NCI-H2081 (cell line): ENCODE measurements at regions not wholly inside any gene's neighbourhood (a gene's known extent, or its start where the extent isn't known, plus 50 kb on each side); places are given as distances from the start of the nearest gene placed in this dataset.
"Not testable (repeated sequence)": the region's sequence is repeated elsewhere in the genome, so short reads cannot be mapped to it uniquely, and the experiment has no call there.

Experiments used
- DNase-seq, 2 experiments: peaks; one replicate each; lab custom pipeline; 2025; lab: John Stamatoyannopoulos, UW

DNA sequence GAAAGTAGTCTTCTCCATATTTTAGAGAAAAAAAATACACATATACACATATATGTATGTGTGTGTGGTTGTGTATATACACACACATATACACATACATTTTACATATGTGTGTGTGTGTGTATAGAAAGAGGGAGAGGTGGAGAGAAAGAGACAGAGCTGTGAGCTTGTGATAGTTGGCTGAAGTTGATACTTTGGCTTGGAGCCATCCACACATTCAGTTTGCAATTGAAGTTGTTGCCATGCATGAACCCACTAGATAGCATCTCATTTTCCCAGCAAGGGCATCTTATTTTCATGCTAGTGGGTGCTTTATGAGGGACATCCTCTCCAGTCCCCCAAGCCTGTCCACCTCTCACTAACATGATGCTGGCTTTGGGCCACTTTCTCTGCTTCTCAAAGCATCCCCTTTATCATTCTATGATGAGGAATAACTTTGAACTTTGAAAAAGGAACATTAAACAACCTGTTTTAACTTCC, 228.6 kb downstream of the ZNF621 start:
- no peak for DNase-seq

DNA sequence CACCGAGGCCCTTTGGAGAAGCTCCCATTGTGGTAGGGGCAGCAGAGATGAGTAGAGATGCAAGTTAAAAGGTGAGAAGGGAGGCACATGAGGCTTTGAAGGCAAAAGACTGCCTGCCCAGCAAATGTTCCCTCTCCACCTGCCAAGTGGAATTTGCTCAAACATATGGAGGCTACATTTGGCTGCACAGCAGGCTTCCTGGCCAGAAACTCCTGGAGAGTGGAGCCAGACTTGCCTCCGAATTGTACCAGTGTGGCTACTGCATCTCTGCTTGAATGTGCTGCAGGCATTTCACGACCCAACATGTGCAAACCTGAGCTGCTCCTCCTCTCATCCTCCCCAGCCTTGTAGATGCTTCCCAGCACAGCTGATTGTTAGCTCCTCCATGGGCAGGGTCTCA, 229.2 kb downstream of the ZNF621 start:
- no peak for DNase-seq

DNA sequence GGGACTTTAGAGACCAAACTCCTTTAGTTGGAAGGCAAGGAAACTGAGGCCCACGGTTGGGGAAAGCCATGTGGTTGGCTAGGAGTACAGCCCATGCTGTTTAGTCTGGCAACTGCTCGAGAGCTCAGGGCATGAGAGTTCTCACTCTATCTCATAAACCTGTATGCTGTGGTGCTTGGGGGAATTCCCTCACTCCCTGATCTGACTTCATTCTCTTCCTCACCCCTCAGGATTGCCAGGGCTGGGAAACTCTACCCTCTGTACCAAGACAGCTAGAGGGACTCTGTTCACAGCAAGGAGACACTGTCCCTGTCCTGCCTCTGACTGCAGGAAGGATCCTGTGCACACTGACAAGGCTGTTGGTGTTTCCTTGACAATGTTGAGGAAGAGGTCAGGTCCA, 230.2 kb downstream of the ZNF621 start:
- no peak for DNase-seq

DNA sequence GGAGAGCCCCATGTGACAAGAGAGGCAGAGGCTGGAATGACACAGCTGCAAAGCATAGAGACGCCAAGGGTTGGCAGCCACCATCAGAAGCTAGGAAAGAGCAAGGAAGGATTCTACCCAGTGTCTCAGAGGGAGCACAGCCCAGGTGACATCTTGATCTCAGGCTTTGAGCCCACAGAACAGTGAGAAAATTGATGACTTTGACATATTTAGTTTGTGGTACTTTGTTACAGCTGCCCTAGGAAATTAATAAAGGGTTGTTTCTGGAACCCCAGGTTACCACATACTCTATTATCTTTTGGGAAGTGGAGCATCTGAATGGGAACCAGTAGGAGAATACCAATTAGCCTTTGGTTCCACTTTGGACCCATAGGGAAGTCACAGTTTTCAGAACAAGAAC, 231.7 kb downstream of the ZNF621 start:
- DNase-seq = no peak

DNA sequence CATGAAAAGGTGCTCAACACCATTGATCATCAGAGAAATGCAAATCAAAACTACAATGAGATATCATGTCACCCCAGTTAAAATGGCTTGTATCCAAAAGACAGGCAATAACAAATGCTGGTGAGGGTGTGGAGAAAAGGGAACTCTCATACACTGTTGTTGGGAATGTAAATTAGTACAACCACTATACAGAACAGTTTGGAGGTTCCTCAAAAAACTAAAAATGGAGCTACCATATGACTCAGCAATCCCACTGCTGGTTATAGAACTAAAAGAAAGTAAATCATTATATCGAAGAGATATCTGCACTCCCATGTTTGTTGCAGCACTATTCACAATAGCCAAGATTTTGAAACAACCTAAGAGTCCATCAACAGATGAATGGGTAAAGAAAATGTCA, 238.0 kb downstream of the ZNF621 start:
- DNase-seq = not testable (repeated sequence)

DNA sequence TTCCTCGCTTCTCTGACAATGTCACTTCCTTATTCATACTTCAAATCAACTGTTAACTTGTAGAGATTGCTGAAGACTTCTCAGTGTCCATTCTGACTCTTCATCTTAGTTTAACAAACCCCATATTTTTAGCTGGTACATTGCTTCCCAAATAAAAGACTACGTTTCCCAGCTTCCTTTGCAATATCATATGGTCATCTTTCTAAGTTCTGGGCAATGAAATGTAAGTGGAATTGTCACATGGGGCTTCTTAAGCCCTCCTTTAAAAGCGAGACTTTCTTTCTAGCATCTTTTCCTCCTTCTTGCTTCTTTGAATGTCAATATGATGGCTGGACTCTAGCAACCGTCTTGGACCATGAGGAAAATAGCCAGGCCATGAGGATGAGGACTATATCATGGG, 239.0 kb downstream of the ZNF621 start:
- no peak for DNase-seq

DNA sequence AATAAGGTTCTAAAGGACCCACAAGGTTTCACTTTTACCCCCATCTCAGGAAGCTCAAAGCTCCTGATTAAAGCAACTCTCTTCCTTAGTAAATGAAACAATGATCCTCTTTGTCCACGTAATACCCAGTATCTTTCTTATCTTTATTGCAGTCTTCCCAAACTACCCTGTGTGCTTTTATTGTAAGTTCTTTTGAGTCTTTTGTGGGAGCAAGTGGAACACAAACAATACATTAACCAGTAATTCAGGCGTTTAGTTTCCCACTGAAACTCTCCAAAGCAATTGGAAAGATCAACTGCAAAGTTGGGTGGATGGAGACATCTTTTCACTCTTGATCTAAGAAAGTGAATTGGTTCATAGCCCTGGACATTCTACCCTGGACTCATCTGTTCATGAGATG, 240.0 kb downstream of the ZNF621 start:
- no peak for DNase-seq

DNA sequence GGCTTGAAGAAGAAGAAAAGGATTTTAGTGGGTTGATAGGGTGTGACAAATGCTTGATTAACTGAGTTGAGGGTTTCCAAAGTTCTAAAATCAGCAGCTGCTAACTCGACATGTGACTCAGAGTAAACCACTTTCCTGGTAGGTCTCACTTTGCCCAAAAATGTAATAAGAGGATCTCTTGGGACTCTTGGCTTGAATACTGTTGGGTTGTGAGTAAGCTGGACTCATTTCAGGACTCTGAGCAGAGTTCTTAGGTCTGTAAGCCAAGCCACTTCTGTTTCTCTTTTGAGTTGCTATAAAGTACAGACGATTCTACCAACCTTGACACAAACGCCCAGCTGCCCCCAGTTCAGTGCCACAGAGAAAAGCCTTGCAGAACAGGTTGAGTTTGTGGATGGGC, 241.1 kb downstream of the ZNF621 start:
- DNase-seq = no peak

DNA sequence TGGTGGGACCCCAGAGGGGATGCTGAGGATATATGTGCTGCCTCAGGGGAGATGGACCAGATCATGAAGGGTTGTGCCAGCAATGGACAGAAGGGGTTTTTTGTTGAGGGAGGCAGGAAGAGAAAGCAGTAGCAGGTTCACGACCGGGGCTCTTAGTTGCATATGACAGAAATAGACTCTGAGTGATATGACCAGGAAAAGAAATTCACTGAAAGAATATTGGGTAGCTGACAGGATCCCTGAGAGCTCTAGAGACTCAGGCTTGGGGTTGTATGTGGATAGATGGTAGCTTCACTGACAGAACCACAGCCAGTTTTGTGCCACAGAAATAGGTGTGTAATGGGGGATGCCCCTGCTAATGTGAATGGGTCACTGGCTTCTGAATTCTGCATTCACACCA, 241.6 kb downstream of the ZNF621 start:
- no peak for DNase-seq

DNA sequence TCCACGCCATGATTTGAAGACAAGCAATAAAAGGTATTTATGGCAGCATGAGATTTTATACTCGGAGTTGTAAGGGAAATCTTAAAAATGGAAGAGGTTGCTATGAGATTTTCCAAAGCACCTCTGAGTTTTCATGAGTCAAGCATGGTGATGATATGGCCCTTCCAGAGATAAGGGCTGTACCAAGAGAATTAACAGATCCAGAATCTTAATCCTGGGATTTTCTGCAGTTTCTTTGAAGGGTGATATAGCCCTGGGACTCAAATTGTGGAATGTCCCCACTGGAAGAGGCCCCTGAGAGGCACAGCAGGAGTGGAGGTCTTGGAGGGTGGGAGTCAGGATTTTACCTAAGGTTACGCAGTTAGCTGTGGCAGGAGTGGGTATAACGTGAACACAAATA, 243.3 kb downstream of the ZNF621 start:
- DNase-seq = no peak

DNA sequence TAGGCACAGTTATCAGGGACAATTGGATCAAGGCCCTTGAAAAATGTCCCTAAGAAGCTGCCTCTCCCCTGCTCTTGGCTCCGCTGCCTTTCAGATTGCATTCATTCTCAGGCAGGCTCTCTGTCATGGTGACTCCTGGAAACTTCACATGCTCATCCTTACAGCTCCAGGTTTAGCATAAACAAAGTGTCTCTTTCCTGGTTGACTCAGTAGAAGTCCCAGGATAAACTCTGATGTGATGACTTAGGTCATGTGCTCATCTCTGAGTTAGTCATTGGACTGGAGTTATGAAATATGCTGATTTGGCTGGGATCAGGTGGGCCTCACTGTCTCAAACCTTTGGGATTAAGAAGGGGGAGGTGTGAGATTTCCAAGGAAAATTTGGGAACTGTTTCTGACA, 243.8 kb downstream of the ZNF621 start:
- DNase-seq = no peak

DNA sequence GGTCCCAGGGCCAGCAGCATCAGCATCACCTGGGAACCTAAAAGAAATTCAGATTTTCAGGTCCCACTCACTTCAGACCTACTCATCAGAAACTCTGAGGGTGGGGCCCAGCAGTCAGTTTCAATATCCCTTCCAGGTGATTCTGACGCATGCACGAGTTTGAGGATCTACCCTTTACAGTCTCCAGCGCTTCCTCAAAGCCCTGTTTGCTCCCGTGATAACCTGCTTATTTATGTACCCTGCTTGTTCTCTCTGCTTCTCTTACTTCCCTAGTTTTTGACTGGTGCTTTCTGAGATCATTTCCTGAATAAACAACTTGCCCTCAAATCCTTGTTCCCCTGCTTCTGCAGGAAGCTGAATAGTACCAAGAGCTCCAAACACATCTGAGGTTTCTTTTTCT, 245.3 kb downstream of the ZNF621 start:
- no peak for DNase-seq

DNA sequence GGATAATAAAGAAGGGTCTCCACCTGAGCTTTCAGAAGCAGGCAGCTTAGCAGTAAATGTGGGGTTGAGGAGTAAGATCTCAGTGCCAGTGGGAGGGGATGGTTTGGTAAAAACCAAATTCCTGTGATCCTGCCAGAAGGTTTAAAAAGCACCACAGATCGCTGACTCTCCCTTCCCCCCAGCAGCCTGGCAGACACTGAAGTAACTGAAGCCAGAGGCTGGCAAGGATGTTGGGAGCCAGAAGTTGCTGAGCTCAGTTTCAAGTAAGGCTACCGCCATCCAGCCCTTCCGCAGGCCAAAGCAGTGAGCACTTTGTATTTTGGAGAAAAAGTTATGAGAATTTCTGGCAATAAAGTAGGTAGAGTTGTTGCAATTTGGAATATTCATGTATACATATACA, 246.4 kb downstream of the ZNF621 start:
- DNase-seq = no peak

DNA sequence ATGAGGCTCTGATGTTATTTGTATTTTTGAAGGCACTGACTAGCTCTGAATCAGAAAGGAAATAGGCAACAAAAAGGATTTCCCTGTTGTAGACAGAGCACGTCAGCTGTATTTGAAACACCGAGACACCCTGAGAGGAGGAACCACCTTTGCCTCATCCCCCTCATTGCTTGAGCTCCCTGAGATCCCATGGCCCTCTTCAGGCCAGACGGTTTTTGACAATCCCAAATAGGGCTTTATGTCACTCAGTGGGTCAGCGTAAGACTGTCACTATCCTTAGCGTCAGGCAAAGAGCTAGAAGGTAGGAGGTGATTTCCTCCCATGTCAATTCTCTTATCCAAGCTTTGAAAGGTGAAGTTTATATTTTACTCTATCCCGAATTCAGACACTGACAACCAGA, 254.3 kb downstream of the ZNF621 start:
- no peak for DNase-seq

DNA sequence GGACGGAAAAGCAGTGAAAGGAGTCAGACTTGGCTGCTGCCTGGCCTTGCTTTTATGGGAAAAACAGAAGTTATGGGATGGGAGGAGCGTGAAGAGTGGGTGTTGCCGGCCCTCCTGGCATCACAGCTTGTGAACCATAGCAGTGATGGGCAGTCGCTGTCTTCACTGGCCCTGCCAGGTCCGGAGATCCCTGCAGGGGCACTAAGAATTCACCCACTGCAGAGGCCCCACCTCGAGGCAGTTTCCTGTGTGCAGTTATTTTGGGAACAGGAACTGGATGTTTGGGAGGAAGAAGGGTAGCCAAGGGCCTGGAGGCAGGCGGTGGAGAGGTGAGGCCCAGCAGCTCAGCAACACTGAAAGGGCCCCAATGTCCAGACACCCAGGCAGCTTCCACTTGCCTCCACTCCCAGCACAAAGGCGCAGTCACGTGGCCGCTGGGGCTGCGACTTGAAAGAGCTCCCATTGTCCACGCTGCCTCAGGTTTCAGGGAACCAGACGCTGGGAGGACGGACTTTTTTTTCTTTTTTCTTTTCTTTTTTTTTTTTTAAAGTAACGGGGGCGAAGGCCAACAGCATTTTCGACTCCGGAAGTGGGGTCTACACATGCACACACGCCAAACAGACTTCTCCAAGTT, 255.6 kb downstream of the ZNF621 start:
- DNase-seq = no peak

DNA sequence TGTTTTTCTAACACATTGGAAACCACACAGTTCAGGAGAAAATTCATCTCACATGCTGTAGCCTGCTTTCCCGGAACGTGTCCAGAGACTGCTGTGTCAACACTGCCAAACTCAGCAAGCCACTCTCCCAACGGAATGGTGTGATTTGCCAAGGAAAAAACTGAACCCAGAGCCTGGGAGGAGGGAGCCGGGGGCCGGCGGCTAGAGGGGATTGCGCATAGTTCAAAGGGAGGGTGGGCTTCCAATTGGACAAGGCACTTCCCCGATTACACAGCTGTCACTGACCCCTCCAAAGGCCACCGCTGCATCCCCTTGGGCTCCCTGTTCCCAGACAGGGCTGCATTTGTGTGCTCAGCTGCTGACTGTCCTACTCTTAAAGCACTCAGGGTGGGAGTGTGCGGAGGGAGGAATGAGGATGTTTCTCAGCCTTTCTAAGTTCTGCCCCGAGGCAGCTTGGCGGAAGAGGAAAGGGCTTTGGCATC, 256.2 kb downstream of the ZNF621 start:
- no peak for DNase-seq

DNA sequence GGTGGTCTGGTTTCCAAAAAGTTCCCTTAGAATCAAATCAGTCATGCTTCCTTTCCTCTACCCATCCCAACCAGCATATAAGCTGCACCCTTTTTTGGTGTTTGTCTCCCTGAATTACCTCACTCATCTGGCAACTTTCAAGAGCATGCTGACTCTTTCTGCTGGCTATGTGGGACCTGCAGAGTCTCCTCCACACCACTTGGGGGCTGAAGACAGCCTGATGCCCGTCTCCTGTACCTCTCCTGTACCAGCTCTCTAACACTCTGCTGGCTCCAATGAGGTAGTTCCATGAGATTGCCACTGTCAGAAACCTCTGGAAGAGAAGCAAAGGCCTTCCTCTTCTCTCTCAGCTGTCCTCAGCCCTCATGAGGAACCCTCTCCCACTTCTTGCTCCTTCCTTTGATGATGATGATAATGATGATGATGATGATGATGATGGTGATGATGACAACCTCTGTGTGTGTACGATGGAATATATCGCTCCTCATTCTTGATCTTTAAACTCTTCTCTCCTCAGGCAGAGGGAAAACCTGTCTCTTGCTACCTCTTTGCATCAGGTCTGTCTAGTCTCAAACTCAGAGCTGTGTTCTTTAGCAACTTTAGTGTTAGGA, 257.5 kb downstream of the ZNF621 start:
- DNase-seq = no peak

DNA sequence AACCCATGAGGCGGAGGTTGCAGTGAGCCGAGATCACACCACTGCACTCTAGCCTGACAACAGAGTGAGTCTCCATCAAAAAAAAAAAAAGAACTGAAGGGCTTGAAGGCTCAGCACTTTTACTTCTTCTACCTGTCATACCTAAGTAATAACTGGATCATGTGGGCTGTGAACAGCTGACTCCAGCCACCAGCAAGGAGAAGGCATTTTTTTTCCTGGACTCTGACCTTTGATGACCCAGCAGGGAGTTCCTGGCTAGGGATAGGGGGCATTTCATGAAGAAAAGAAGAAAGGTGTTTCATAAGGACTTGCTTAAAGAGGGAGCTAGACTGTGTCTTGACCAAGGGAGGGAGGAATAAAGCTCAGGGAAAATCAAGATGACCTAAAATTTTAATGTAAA, 266.0 kb downstream of the ZNF621 start:
- no peak for DNase-seq

DNA sequence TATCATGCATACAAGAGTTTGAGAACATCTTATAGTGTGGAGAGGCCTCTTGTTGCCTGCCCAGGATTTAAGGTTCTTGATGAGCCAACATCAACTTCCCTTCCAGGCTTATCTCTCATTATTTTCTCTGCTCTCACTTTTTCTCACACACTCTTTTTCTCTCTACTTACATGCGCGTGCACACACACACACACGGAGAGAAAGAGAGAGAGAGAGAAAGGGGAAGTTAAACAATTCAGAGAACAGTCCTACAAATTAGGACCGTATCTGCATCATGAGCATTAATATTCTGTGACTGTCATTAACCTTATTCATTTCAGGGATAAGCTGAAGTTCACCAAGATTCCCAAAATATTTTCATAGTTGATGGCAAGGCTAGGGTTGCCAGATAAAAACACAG, 269.0 kb downstream of the ZNF621 start:
- no peak for DNase-seq

DNA sequence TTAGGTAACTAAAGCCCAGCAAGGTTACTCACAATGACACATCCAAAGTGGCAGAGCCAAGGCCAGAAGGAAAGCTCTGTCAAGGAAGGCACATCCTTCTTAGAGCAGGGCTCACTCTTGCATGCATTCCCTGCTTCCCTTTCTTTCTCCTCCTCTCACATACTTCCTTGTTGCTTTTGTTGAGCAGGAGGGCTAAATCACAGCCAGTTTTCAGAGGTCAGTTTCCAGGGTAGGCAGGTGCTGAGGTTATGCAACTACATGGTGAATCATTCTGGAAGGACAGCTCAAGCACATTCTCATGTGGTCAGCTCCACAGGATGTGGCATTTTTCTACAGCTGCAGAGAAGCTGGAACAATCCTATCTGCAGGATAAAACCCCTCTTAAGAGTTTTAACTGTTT, 275.6 kb downstream of the ZNF621 start:
- no peak for DNase-seq

DNA sequence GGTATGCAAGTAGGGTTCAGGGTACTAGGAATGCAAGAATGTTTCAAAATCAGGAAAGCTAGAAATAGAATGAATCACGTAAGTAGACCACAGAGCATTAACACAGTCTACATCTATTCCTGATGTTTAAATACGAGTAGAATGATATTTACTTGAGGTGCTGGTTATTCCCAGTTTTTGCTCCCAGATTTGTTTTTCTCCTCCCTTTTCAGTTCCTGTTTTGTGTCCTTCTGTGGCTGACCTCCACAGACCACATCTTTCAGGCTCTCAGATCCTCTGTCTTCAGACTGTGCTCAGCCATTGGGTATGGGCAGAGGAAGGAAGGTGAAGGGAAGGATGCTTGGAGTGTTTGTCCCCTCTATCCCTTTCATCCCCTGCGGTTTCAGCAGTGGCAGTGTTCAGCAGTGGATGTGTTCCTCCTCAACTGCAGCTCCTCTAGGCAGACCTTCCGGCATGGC, 276.6 kb downstream of the ZNF621 start:
- DNase-seq = no peak

DNA sequence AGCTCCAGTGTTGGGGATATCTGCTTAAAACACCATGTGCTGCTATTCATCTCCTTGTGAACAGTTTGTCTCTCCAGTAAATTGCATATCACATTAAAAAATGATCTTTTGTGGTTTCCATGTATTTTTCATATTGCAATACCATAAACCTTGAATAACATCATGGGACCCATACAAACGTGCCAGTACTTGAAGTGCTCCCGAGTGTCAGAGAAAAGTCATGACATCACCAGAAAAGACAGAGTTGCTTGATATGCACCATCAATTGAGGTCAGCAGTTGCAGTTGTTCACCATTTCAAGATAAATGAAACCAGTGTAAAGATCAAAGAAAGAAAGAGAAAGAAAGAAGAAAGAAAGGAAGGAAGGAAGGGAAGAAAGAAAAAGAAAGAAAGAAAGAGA, 278.6 kb downstream of the ZNF621 start:
- DNase-seq = no peak

DNA sequence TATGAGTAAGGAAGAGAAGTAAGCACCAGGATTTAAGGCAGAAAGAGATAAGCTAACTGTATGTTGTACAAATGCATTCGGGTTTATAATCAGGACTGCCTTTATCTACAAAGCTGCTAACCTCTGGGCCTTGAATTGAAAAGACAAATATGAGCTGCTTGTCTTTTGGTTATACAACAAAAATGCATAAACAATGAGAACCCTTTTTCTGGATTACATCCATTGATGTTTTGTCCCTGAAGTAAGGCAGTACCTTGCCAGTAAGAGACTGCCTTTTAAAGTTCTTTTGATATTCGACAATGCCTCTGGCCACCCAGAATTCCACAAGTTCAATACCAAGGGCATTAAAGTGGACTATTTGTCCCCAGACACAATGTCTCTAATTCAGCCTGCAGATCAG, 280.7 kb downstream of the ZNF621 start:
- DNase-seq = no peak

DNA sequence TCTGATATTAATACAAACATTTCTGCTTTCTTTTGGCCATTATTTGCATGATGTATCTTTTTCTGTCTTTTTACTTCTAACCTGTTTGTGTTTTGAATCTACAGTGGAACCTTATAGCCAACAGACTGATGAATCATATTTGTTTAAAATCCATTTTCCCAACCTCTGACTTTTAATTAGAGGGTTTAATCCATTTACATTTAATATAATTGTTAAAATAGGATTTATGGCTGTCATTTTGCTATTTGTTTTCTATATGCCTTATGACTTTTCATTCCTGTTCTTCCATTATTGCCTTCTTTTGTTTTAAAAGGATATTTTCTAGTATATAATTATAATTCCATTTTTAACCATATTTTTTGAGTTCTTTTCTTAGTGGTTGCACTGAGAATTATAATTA, 286.1 kb downstream of the ZNF621 start:
- no peak for DNase-seq
